Naive B cell (primary cell): ENCODE measurements at regions not wholly inside any gene's neighbourhood (a gene's known extent, or its start where the extent isn't known, plus 50 kb on each side); places are given as distances from the start of the nearest gene placed in this dataset.

Source experiments
- ATAC-seq, 2 donors: fragments of 150-1000 bp; cut with Tn5 transposase; 2 replicates each; pipeline ENCODE4 v1.10.0; 2021; ENCODE audit warnings: low read depth in 2 of 2, mild to moderate bottlenecking in 2 of 2, moderate library complexity in 2 of 2
- DNase-seq: peaks from one replicate; pipeline ENCODE4 v3.0.0; 2022
- H3K27ac Mint-ChIP-seq, 6 donors: one replicate each; pipeline ENCODE4 v1.8.0; 2020 to 2022; ENCODE audit warnings: mild to moderate bottlenecking in 6 of 6, mixed read lengths in 6 of 6, moderate library complexity in 5 of 6, inconsistent platforms in 2 of 6
- H3K27me3 Mint-ChIP-seq, 3 donors: one replicate each; pipeline ENCODE4 v1.8.0; 2021 to 2022; ENCODE audit warnings: mixed read lengths in 3 of 3, mild to moderate bottlenecking in 1 of 3
- H3K36me3 Mint-ChIP-seq, 2 donors: one replicate each; pipeline ENCODE4 v1.8.0; 2020 to 2022; ENCODE audit warnings: mixed read lengths in 2 of 2, inconsistent platforms in 1 of 2, mild to moderate bottlenecking in 1 of 2
- H3K4me1 Mint-ChIP-seq, 3 donors: one replicate each; pipeline ENCODE4 v1.8.0; 2020 to 2022; ENCODE audit warnings: mixed read lengths in 3 of 3, inconsistent platforms in 1 of 3, mild to moderate bottlenecking in 1 of 3, moderate library complexity in 1 of 3
- H3K4me3 Mint-ChIP-seq, 8 donors: one replicate each; pipeline ENCODE4 v1.8.0; 2020 to 2022; ENCODE audit warnings: mild to moderate bottlenecking in 8 of 8, mixed read lengths in 8 of 8, moderate library complexity in 8 of 8, inconsistent platforms in 2 of 8
- H3K9me3 Mint-ChIP-seq, 7 donors: one replicate each; pipeline ENCODE4 v1.8.0; 2020 to 2022; ENCODE audit warnings: mixed read lengths in 7 of 7, mild to moderate bottlenecking in 5 of 7, inconsistent platforms in 2 of 7, moderate library complexity in 1 of 7

- DNase-seq (no peak), ATAC-seq (no peak)
- H3K9me3 Mint-ChIP-seq = peaks cover 0 to 13% (median 4%) of the 10 kb centered on the region in 7 donors
- H3K36me3 Mint-ChIP-seq = peaks cover 0 to 3% of the 10 kb centered on the region in 2 donors
- no peaks in the 10 kb centered on the region for H3K4me1 Mint-ChIP-seq
- no peak overlapping the region for H3K27ac Mint-ChIP-seq
- peaks cover 5 to 22% (median 9%) of the 10 kb centered on the region in 3 donors for H3K27me3 Mint-ChIP-seq
- H3K4me3 Mint-ChIP-seq = no peak overlapping the region
Observed at GRCh38 chr14:87879389-87879788, 113.6 kb downstream of the GALC start.

- DNase-seq = no peak
- H3K4me1 Mint-ChIP-seq = no peaks in the 10 kb centered on the region
- H3K27ac Mint-ChIP-seq = no peak overlapping the region
- peaks cover 0 to 3% of the 10 kb centered on the region in 2 donors for H3K36me3 Mint-ChIP-seq
- no peak overlapping the region for H3K4me3 Mint-ChIP-seq
- H3K9me3 Mint-ChIP-seq = peaks cover 0 to 13% (median 4%) of the 10 kb centered on the region in 7 donors
- peaks cover 5 to 22% (median 9%) of the 10 kb centered on the region in 3 donors for H3K27me3 Mint-ChIP-seq
- ATAC-seq = no peak
Observed at GRCh38 chr14:87878959-87879358, 114.0 kb downstream of the GALC start.

DNA sequence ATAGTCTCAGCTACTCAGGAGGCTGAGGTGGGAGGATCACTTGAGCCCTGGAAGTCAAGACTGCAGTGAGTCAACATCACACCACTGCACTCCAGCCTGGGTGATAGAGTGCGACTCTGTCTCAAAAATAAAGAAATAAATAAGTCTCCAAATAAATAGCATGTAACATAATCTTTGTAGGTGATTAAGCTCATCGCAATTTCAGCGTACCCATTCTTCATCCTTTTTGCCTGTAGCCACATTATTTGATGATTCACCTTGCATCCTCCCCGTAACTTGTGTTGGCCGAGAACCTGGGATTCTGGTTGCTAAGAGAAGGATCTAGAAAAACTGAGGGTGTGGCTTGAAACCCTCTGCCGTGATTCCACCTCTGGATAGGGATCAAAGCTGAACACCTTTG, 115.1 kb downstream of the GALC start:
- peaks cover 5 to 15% (median 9%) of the 10 kb centered on the region in 3 donors for H3K27me3 Mint-ChIP-seq
- no peaks in the 10 kb centered on the region for H3K4me1 Mint-ChIP-seq
- H3K36me3 Mint-ChIP-seq = no peaks in the 10 kb centered on the region
- no peak overlapping the region for H3K27ac Mint-ChIP-seq
- ATAC-seq (no peak), DNase-seq (no peak)
- peaks cover 0 to 6% (median 4%) of the 10 kb centered on the region in 7 donors for H3K9me3 Mint-ChIP-seq
- no peak overlapping the region for H3K4me3 Mint-ChIP-seq

DNA sequence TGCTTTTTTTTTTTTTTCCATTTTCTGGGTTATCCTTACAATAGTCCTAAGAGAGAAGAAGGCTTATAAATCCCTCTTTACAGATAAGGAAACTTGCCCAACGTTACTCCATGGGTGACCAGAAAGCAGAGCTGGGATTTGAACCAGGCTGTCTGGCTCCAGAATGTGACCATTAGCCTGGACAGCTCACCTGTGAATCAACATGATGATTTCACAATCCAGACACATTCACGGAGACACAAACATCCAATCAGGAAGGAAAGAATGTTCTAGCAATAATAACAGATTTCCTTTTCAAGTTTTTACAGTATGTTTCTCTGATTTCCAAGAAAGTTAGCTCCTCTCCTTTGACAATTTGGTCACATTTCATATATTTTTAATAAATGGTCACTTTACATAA, 118.3 kb downstream of the GALC start:
- peaks cover 0 to 4% (median 0%) of the 10 kb centered on the region in 7 donors for H3K9me3 Mint-ChIP-seq
- no peak overlapping the region for H3K27ac Mint-ChIP-seq
- H3K4me3 Mint-ChIP-seq = no peak overlapping the region
- DNase-seq (no peak), ATAC-seq (no peak)
- H3K27me3 Mint-ChIP-seq = no peaks in the 10 kb centered on the region
- no peaks in the 10 kb centered on the region for H3K36me3 Mint-ChIP-seq
- no peaks in the 10 kb centered on the region for H3K4me1 Mint-ChIP-seq

- no peaks in the 10 kb centered on the region for H3K36me3 Mint-ChIP-seq
- peaks cover 0 to under 1% (median 0%) of the 10 kb centered on the region in 3 donors for H3K27me3 Mint-ChIP-seq
- no peak for DNase-seq
- no peak overlapping the region for H3K27ac Mint-ChIP-seq
- peaks cover 0 to 4% (median 0%) of the 10 kb centered on the region in 7 donors for H3K9me3 Mint-ChIP-seq
- no peak overlapping the region for H3K4me3 Mint-ChIP-seq
- no peaks in the 10 kb centered on the region for H3K4me1 Mint-ChIP-seq
- no peak for ATAC-seq
Observed at GRCh38 chr14:87873741-87874140, 119.2 kb downstream of the GALC start.

- peaks cover 0 to 9% (median 0%) of the 10 kb centered on the region in 3 donors for H3K27me3 Mint-ChIP-seq
- H3K27ac Mint-ChIP-seq = no peak overlapping the region
Observed at GRCh38 chr14:87869619-87870583, 123.1 kb downstream of the GALC start.

DNA sequence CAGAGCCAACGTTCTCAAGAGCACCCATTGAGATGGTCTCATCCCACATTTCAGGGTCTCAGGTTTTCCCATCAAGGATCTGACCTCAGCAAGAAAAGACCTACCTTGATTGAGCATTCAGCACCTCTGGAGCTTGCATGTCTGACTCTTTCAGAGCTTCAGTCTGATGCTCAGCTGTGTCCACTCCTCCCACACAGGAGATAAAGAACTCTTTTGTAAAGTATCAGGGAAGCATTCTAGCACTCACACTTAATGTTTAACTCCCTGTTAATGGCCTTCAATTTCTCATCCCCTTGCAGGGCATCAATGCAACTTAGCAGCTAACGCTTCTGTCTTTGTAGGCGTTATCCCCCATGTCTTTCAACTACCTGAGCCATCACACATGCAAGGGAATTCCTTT, 124.1 kb downstream of the GALC start:
- Mint-ChIP-seq H3K27ac (no peak overlapping the region), H3K9me3 (peaks cover 0 to 9% (median 0%) of the 10 kb centered on the region in 7 donors), H3K27me3 (peaks cover 0 to 9% (median 0%) of the 10 kb centered on the region in 3 donors)

More at GRCh38 chr14:87869619-87870583, 123.1 kb downstream of the GALC start:
- Mint-ChIP-seq H3K36me3 (no peaks in the 10 kb centered on the region), H3K9me3 (peaks cover 0 to 9% (median 0%) of the 10 kb centered on the region in 7 donors), H3K4me3 (no peak overlapping the region), H3K4me1 (no peaks in the 10 kb centered on the region)
- DNase-seq (no peak), ATAC-seq (no peak)

DNA sequence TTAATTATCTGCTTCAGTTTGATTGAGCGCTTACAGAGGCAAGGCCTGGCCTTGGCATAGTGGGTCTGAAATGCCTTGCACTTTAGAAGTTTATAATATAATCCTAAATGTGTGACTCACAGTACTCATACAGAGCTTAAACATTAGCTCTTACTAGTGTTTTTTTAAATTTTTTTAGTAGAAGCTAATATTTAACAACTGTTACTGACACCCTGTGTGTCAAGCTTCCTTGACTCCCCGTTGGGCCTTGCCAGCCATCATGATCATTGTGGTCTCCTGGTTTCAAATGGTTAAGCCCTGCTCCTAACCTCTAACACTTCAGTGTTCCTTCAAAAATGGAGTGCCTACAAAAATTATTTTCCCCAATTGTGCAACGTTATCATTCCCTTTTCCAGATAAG, 126.9 kb downstream of the GALC start:
- H3K27ac Mint-ChIP-seq = no peak overlapping the region
- no peak overlapping the region for H3K4me3 Mint-ChIP-seq
- no peaks in the 10 kb centered on the region for H3K36me3 Mint-ChIP-seq

More for the DNA sequence above, 124.1 kb downstream of the GALC start:
- H3K36me3 Mint-ChIP-seq = no peaks in the 10 kb centered on the region
- no peaks in the 10 kb centered on the region for H3K4me1 Mint-ChIP-seq
- H3K4me3 Mint-ChIP-seq = no peak overlapping the region
- ATAC-seq (no peak), DNase-seq (no peak)

DNA sequence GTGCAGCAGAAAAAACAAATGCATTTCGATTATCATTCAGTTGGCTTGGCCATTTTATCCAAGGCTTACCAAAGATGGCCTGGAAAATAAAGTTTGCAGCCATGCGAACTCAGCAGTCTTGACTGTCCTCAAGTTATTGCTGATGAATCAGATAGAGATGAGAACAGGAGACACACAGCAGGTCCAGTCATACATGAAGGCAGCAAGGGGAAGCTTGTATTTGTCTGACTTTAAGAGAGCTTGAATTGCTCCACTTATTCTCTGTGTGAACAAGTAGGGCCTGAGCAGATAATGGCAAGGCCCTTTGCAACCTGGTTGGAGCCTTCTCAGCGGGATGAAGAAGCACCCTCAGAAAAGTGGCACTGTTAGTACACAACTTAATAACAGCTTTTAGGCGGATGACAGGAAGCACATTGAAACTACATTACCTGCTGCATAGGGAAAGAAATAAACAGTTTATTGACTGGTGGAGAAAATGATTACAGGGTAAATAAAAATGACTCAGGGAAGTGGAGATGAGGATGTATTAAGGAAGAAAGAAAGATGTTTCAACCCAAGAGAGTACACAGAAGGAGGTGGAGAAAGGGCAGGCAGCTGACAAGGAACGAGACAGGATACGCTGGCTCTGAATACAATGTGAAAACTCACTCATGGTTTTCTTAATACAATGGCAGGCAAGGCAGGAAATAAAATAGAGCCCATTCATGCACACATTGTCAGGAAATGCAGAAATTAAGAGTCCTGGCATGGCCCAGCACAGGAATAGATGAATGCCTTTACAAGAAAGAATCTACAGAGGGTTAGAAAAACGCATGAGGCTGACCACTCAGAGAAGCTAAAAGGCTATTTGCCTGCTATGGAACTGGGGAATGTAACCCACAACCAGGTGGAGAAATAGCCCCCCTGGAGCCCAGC, 128.4 kb downstream of the GALC start:
- Mint-ChIP-seq H3K27me3 (peaks cover 0 to 9% (median 0%) of the 10 kb centered on the region in 3 donors), H3K4me1 (no peaks in the 10 kb centered on the region), H3K4me3 (no peak overlapping the region), H3K27ac (no peak overlapping the region), H3K36me3 (no peaks in the 10 kb centered on the region), H3K9me3 (peaks cover 0 to 8% (median 0%) of the 10 kb centered on the region in 7 donors)
- ATAC-seq (no peak), DNase-seq (no peak)

More for the DNA sequence above, 126.9 kb downstream of the GALC start:
- no peaks in the 10 kb centered on the region for H3K4me1 Mint-ChIP-seq
- peaks cover 0 to 8% (median 0%) of the 10 kb centered on the region in 7 donors for H3K9me3 Mint-ChIP-seq
- ATAC-seq (no peak), DNase-seq (no peak)
- peaks cover 0 to 9% (median 0%) of the 10 kb centered on the region in 3 donors for H3K27me3 Mint-ChIP-seq

DNA sequence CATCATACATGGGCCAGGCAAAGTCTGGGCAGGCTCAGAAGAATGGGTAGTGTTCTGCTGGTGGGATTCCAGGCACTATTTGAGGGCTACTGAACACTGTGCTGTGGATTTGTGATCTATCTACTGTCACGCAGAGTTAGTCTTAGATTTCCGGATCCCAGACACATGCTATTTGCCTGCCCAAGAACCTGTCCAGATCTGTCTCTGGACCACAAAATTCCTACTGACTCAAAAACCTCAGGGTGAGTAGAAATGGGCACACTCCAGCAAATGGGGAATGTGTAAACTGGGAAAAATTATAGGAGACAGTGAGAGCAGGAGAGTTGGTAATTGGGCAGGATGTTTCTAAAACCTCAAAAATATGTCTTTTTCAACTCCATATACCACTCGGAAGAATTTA, 129.9 kb downstream of the GALC start:
- Mint-ChIP-seq H3K9me3 (peaks cover 0 to 10% (median 3%) of the 10 kb centered on the region in 7 donors), H3K36me3 (no peaks in the 10 kb centered on the region), H3K4me1 (no peaks in the 10 kb centered on the region), H3K4me3 (no peak overlapping the region), H3K27ac (no peak overlapping the region), H3K27me3 (peaks cover 0 to 2% (median 0%) of the 10 kb centered on the region in 3 donors)
- DNase-seq (no peak), ATAC-seq (no peak)

- peaks cover 0 to 12% (median 0%) of the 10 kb centered on the region in 7 donors for H3K9me3 Mint-ChIP-seq
- peaks cover 0 to 15% (median 3%) of the 10 kb centered on the region in 3 donors for H3K27me3 Mint-ChIP-seq
- no peak overlapping the region for H3K27ac Mint-ChIP-seq
- H3K36me3 Mint-ChIP-seq = no peaks in the 10 kb centered on the region
- H3K4me3 Mint-ChIP-seq = no peak overlapping the region
- no peak for DNase-seq
- ATAC-seq = no peak
- no peaks in the 10 kb centered on the region for H3K4me1 Mint-ChIP-seq
Observed at GRCh38 chr14:87852107-87852506, 140.9 kb downstream of the GALC start.

- no peak overlapping the region for H3K4me3 Mint-ChIP-seq
- H3K9me3 Mint-ChIP-seq = peaks cover 0 to 12% (median 0%) of the 10 kb centered on the region in 7 donors
- no peaks in the 10 kb centered on the region for H3K4me1 Mint-ChIP-seq
- ATAC-seq = no peak
- H3K27me3 Mint-ChIP-seq = peaks cover 0 to 18% (median 3%) of the 10 kb centered on the region in 3 donors
- H3K36me3 Mint-ChIP-seq = no peaks in the 10 kb centered on the region
- DNase-seq = no peak
- no peak overlapping the region for H3K27ac Mint-ChIP-seq
Observed at GRCh38 chr14:87851190-87851589, 141.8 kb downstream of the GALC start.

DNA sequence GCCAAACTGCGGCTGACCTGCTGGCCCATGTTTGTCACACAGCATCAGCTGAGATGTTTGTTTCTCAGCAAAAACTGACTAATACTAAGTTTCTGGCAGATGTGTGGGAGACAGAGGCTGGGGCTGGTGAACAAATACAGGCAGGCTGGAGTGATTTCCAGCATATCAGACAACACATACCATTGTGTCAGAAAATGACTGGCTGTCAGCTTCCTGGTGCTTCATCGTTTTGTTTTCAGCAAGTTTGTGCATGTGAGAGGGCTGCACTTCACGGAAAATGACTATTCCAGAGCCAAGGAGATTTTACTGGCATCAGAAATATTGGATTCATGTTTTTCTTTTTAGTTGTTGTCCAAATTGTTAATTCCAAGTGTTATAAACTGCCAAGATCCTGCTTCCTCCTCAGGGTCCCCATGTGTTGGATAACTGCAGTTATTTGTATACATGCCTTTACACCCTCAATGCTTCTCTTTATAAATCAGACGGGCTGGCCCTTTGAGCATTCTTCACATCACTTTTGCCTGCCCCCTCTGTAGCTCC, 145.7 kb downstream of the GALC start:
- Mint-ChIP-seq H3K9me3 (peaks cover 0 to 8% (median 0%) of the 10 kb centered on the region in 7 donors), H3K36me3 (no peaks in the 10 kb centered on the region), H3K4me3 (no peak overlapping the region), H3K27ac (no peak overlapping the region), H3K4me1 (no peaks in the 10 kb centered on the region), H3K27me3 (peaks cover 0 to 9% (median 3%) of the 10 kb centered on the region in 3 donors)
- no peak for ATAC-seq
- DNase-seq = no peak
